Right cardiac atrium (tissue), 5 donors: ENCODE measurements at regions not wholly inside any gene's neighbourhood (a gene's known extent, or its start where the extent isn't known, plus 50 kb on each side); places are given as distances from the start of the nearest gene placed in this dataset.
"Not testable (repeated sequence)": the region's sequence is repeated elsewhere in the genome, so short reads cannot be mapped to it uniquely, and the experiment has no call there.

ENCODE experiments used
- ATAC-seq, 2 donors: fragments of 200-7000 bp; cut with Tn5 transposase; one replicate each; pipeline versions ENCODE4 v1.8.0 to v1.9.1; 2020; ENCODE audit warnings: moderate library complexity in 2 of 2, mild to moderate bottlenecking in 1 of 2
- DNase-seq, 3 donors: peaks; one replicate each; pipeline ENCODE4 v3.0.0-alpha.2; 2020
- H3K27ac ChIP-seq: one replicate; pipeline ENCODE4 v1.5.1; 2013; ENCODE audit warnings: mild to moderate bottlenecking, low read length, control low read depth, moderate library complexity
- H3K27me3 ChIP-seq: one replicate; pipeline ENCODE4 v1.6.1; 2013; ENCODE audit not compliant: control insufficient read depth, insufficient read depth
- H3K4me1 ChIP-seq: one replicate; pipeline ENCODE4 v1.6.1; 2013; ENCODE audit warnings: low read length; ENCODE audit not compliant: control insufficient read depth, insufficient read depth
- H3K4me3 ChIP-seq: one replicate; pipeline ENCODE4 v1.5.1; 2013; ENCODE audit warnings: low read length, control low read depth
- H3K9me3 ChIP-seq: one replicate; pipeline ENCODE4 v1.6.1; 2013; ENCODE audit warnings: low read length; ENCODE audit not compliant: control insufficient read depth
- WGBS: extraction: QIAGEN DNeasy Blood & Tissue Kit; methylation state at CpG from one replicate; pipeline ENCODE4 v1.1.7; 2013; 5-methylcytosine and 5-hydroxymethylcytosine counted together
- intact Hi-C, 4 donors: fragments of 100-400 bp; cut with DNase I; formaldehyde crosslinking; loops; one replicate each; pipeline versions ENCODE4 v1.11.0 to v1.14.0; 2022 to 2023
- donor health status: healthy with polysubstance abuse.
- donor health status: DM: no; HTN: yes; CAD: no.
- donor health status: DM: no; HTN: no; CAD: no.
- donor health status: DM: no; HTN: yes; CAD: no; lungs with severe emphysema.
- donor health status: DM: yes; HTN: yes; CAD: no.

GRCh38 chrX:111041018-111041462, 55.0 kb upstream of the PAK3 start:
- ATAC-seq (no peak), DNase-seq (no peak)
- Histone ChIP-seq H3K4me3 (no peak overlapping the region), H3K27me3 (no peaks in the 10 kb centered on the region), H3K4me1 (no peaks in the 10 kb centered on the region), H3K9me3 (no peaks in the 10 kb centered on the region), H3K27ac (no peak overlapping the region)
- WGBS = 45% methylated on average over 4 of the region's 4 CpGs
- intact Hi-C loops = no loop called here

GRCh38 chrX:111040377-111041017, 55.5 kb upstream of the PAK3 start:
- 48% methylated on average over 3 of the region's 3 CpGs for WGBS
- DNase-seq (no peak), ATAC-seq (no peak)
- H3K27ac ChIP-seq = no peak overlapping the region
- no peaks in the 10 kb centered on the region for H3K9me3 ChIP-seq
- intact Hi-C loops = no loop called here
- no peaks in the 10 kb centered on the region for H3K27me3 ChIP-seq
- no peak overlapping the region for H3K4me3 ChIP-seq
- H3K4me1 ChIP-seq = no peaks in the 10 kb centered on the region

GRCh38 chrX:111039606-111040005, 56.4 kb upstream of the PAK3 start:
- WGBS = 34% methylated on average over 2 of the region's 2 CpGs

GRCh38 chrX:111035991-111036390, 60.0 kb upstream of the PAK3 start:
- no peak for DNase-seq
- no peaks in the 10 kb centered on the region for H3K9me3 ChIP-seq
- intact Hi-C loops = no loop called here
- H3K4me3 ChIP-seq = no peak overlapping the region
- no peak for ATAC-seq
- no peak overlapping the region for H3K27ac ChIP-seq
- H3K4me1 ChIP-seq = no peaks in the 10 kb centered on the region
- no peaks in the 10 kb centered on the region for H3K27me3 ChIP-seq
- WGBS = 67% methylated on average over 2 of the region's 2 CpGs

More at GRCh38 chrX:111039606-111040005, 56.4 kb upstream of the PAK3 start:
- intact Hi-C loops = no loop called here
- DNase-seq (no peak), ATAC-seq (no peak)
- H3K27ac ChIP-seq = no peak overlapping the region
- no peaks in the 10 kb centered on the region for H3K4me1 ChIP-seq
- no peak overlapping the region for H3K4me3 ChIP-seq
- no peaks in the 10 kb centered on the region for H3K27me3 ChIP-seq
- H3K9me3 ChIP-seq = no peaks in the 10 kb centered on the region

- WGBS = 79% methylated on average over 2 of the region's 2 CpGs
- Histone ChIP-seq H3K4me1 (no peaks in the 10 kb centered on the region), H3K4me3 (no peak overlapping the region), H3K27ac (no peak overlapping the region), H3K9me3 (no peaks in the 10 kb centered on the region), H3K27me3 (no peaks in the 10 kb centered on the region)
- no peak for ATAC-seq
- intact Hi-C loops = no loop called here
- no peak for DNase-seq
These were observed 60.7 kb upstream of the PAK3 start for GRCh38 chrX:111035256-111035655.

GRCh38 chrX:111022998-111023397, 73.0 kb upstream of the PAK3 start:
- H3K9me3 ChIP-seq, DNase-seq, ATAC-seq, H3K4me1 ChIP-seq, H3K4me3 ChIP-seq, intact Hi-C loops, H3K27me3 ChIP-seq, H3K27ac ChIP-seq: not testable (repeated sequence)
- 72% methylated on average over 1 of the region's 1 CpG for WGBS

- intact Hi-C loops = no loop called here
- no peaks in the 10 kb centered on the region for H3K27me3 ChIP-seq
- ATAC-seq = no peak
- H3K4me1 ChIP-seq = no peaks in the 10 kb centered on the region
- WGBS = 81% methylated on average over 1 of the region's 1 CpG
- H3K9me3 ChIP-seq = no peaks in the 10 kb centered on the region
- DNase-seq = no peak
- H3K4me3 ChIP-seq = no peak overlapping the region
- H3K27ac ChIP-seq = no peak overlapping the region
These were observed 75.7 kb upstream of the PAK3 start for GRCh38 chrX:111020283-111020682.

- Histone ChIP-seq H3K4me3 (no peak overlapping the region), H3K27ac (no peak overlapping the region), H3K27me3 (no peaks in the 10 kb centered on the region), H3K9me3 (no peaks in the 10 kb centered on the region), H3K4me1 (no peaks in the 10 kb centered on the region)
- DNase-seq (no peak), ATAC-seq (no peak)
- 64% methylated on average over 3 of the region's 3 CpGs for WGBS
- intact Hi-C loops = no loop called here
These were observed 82.1 kb upstream of the PAK3 start for GRCh38 chrX:111013778-111014455.

GRCh38 chrX:111010111-111010510, 85.9 kb upstream of the PAK3 start:
- no peak for ATAC-seq
- WGBS = 46% methylated on average over 3 of the region's 3 CpGs
- no peaks in the 10 kb centered on the region for H3K4me1 ChIP-seq
- no peaks in the 10 kb centered on the region for H3K9me3 ChIP-seq
- intact Hi-C loops = no loop called here
- DNase-seq = no peak
- no peak overlapping the region for H3K4me3 ChIP-seq
- no peak overlapping the region for H3K27ac ChIP-seq
- H3K27me3 ChIP-seq = no peaks in the 10 kb centered on the region

- Histone ChIP-seq H3K4me3 (no peak overlapping the region), H3K27me3 (no peaks in the 10 kb centered on the region), H3K9me3 (no peaks in the 10 kb centered on the region), H3K4me1 (no peaks in the 10 kb centered on the region), H3K27ac (no peak overlapping the region)
- WGBS = 34% methylated on average over 3 of the region's 3 CpGs
- intact Hi-C loops = no loop called here
- DNase-seq = no peak
- no peak for ATAC-seq
These were observed 86.7 kb upstream of the PAK3 start for GRCh38 chrX:111009256-111009655.

GRCh38 chrX:111008126-111008525, 87.9 kb upstream of the PAK3 start:
- DNase-seq (no peak), ATAC-seq (no peak)
- no peak overlapping the region for H3K27ac ChIP-seq
- intact Hi-C loops = no loop called here
- no peak overlapping the region for H3K4me3 ChIP-seq
- WGBS = 63% methylated on average over 2 of the region's 2 CpGs
- H3K4me1 ChIP-seq = no peaks in the 10 kb centered on the region
- H3K27me3 ChIP-seq = no peaks in the 10 kb centered on the region
- H3K9me3 ChIP-seq = no peaks in the 10 kb centered on the region
